Prostate gland (tissue), 2 donors: ENCODE measurements at regions not wholly inside any gene's neighbourhood (a gene's known extent, or its start where the extent isn't known, plus 50 kb on each side); places are given as distances from the start of the nearest gene placed in this dataset.

ENCODE experiments used
- DNase-seq: peaks from one replicate; pipeline ENCODE4 v3.0.0-alpha.2; 2019; ENCODE audit warnings: low spot score
- H3K27ac ChIP-seq, 2 donors: fragments of 200-600 bp; sonication (generic); 2 replicates each; pipeline ENCODE4 v1.5.1; 2017 to 2019
- H3K27me3 ChIP-seq: fragments of 200-600 bp; sonication (generic); replicated peaks from 2 replicates; pipeline ENCODE4 v1.5.1; 2019; ENCODE audit not compliant: insufficient read depth
- H3K36me3 ChIP-seq, 2 donors: fragments of 200-600 bp; sonication (generic); 1 replicate in 1 of 2; 2 replicates in 1 of 2; pipeline versions ENCODE4 v1.5.1 to v1.8.1; 2017 to 2019
- H3K4me1 ChIP-seq: fragments of 200-600 bp; sonication (generic); replicated peaks from 2 replicates; pipeline ENCODE4 v1.5.1; 2019
- H3K4me3 ChIP-seq, 2 donors: fragments of 200-600 bp; sonication (generic); 2 replicates each; pipeline ENCODE4 v1.5.1; 2017 to 2019
- H3K9me3 ChIP-seq: fragments of 200-600 bp; sonication (generic); 2 replicates; pipeline ENCODE4 v1.5.1; 2017
- CTCF ChIP-seq, 4 experiments: fragments of 200-600 bp in 2 of 4; fragments of 450-650 bp in 2 of 4; sonication (generic) in 2 of 4; IDR thresholded peaks; 1 replicate in 3 of 4; 2 replicates in 1 of 4; pipeline ENCODE4 v1.5.1; 2016 to 2019; ENCODE audit warnings: antibody characterized with exemption in 4 of 4, mild to moderate bottlenecking in 2 of 4, moderate library complexity in 2 of 4
- POLR2A ChIP-seq: fragments of 450-650 bp; IDR thresholded peaks from one replicate; pipeline ENCODE4 v1.6.1; 2016; ENCODE audit warnings: antibody characterized with exemption, mild to moderate bottlenecking
- POLR2AphosphoS5 ChIP-seq: sonication (generic); formaldehyde crosslinking; IDR thresholded peaks from one replicate; pipeline ENCODE4 v1.6.1; 2017; ENCODE audit warnings: antibody characterized with exemption
- WGBS: methylation state at CpG from one replicate; pipeline ENCODE4 v1.1.5; 2018; 5-methylcytosine and 5-hydroxymethylcytosine counted together
- intact Hi-C: fragments of 100-400 bp; cut with DNase I; formaldehyde crosslinking; loops from one replicate; pipeline ENCODE4 v1.14.2; 2022

GRCh38 chr10:128220021-128220420 is 93.8 kb upstream of the MKI67 start:
- 79% methylated on average over 5 of the region's 5 CpGs for WGBS
- TF ChIP-seq CTCF (IDR thresholded peaks at IDR 0.05) = no peak
- H3K27me3 ChIP-seq = no peaks in the 10 kb centered on the region
- no peak overlapping the region for H3K27ac ChIP-seq
- intact Hi-C loops = no loop called here
- no peaks in the 10 kb centered on the region for H3K9me3 ChIP-seq
- no peak for DNase-seq
- no peaks in the 10 kb centered on the region for H3K4me1 ChIP-seq
- H3K36me3 ChIP-seq = no peaks in the 10 kb centered on the region
- no peak overlapping the region for H3K4me3 ChIP-seq

GRCh38 chr10:128221117-128221516 is 94.9 kb upstream of the MKI67 start:
- 70% methylated on average over 11 of the region's 11 CpGs for WGBS
- no peaks in the 10 kb centered on the region for H3K9me3 ChIP-seq
- no peak overlapping the region for H3K27ac ChIP-seq
- TF ChIP-seq POLR2A = no peak
- TF ChIP-seq POLR2AphosphoS5 = no peak
- TF ChIP-seq CTCF (IDR thresholded peaks at IDR 0.05) = no peak
- no peak overlapping the region for H3K4me3 ChIP-seq
- no peaks in the 10 kb centered on the region for H3K27me3 ChIP-seq
- DNase-seq = no peak
- H3K4me1 ChIP-seq = no peaks in the 10 kb centered on the region
- intact Hi-C loops = no loop called here
- no peaks in the 10 kb centered on the region for H3K36me3 ChIP-seq

- WGBS = 41% methylated on average over 9 of the region's 9 CpGs
- no peak overlapping the region for H3K4me3 ChIP-seq
- intact Hi-C loops = no loop called here
- H3K27me3 ChIP-seq = no peaks in the 10 kb centered on the region
- TF ChIP-seq POLR2AphosphoS5 = no peak
- TF ChIP-seq CTCF (IDR thresholded peaks at IDR 0.05) = no peak
- TF ChIP-seq POLR2A = no peak
- no peaks in the 10 kb centered on the region for H3K4me1 ChIP-seq
- no peaks in the 10 kb centered on the region for H3K36me3 ChIP-seq
- no peak overlapping the region for H3K27ac ChIP-seq
- no peaks in the 10 kb centered on the region for H3K9me3 ChIP-seq
- no peak for DNase-seq
Observed at GRCh38 chr10:128221807-128222206, 95.6 kb upstream of the MKI67 start.

GRCh38 chr10:128222332-128222849 is 96.2 kb upstream of the MKI67 start:
- intact Hi-C loops = no loop called here
- Histone ChIP-seq H3K27ac (no peak overlapping the region), H3K27me3 (no peaks in the 10 kb centered on the region), H3K36me3 (no peaks in the 10 kb centered on the region), H3K9me3 (no peaks in the 10 kb centered on the region), H3K4me3 (no peak overlapping the region), H3K4me1 (no peaks in the 10 kb centered on the region)
- 59% methylated on average over 11 of the region's 11 CpGs for WGBS
- TF ChIP-seq POLR2AphosphoS5 (no peak), CTCF (IDR thresholded peaks at IDR 0.05) (no peak)
- DNase-seq = no peak

GRCh38 chr10:128230401-128230800 is 104.2 kb upstream of the MKI67 start:
- no peak overlapping the region for H3K27ac ChIP-seq
- no peaks in the 10 kb centered on the region for H3K36me3 ChIP-seq
- DNase-seq = no peak
- no peaks in the 10 kb centered on the region for H3K4me1 ChIP-seq
- H3K27me3 ChIP-seq = no peaks in the 10 kb centered on the region
- TF ChIP-seq POLR2A = no peak
- no peak for TF ChIP-seq CTCF (IDR thresholded peaks at IDR 0.05)
- TF ChIP-seq POLR2AphosphoS5 = no peak
- H3K4me3 ChIP-seq = no peak overlapping the region
- intact Hi-C loops = no loop called here
- H3K9me3 ChIP-seq = no peaks in the 10 kb centered on the region
